ENCODE measurements at regions not wholly inside any gene's neighbourhood (a gene's known extent, or its start where the extent isn't known, plus 50 kb on each side); places are given as distances from the start of the nearest gene placed in this dataset.
"Not testable (repeated sequence)": the region's sequence is repeated elsewhere in the genome, so short reads cannot be mapped to it uniquely, and the experiment has no call there.

GRCh38 chr6:165844801-165845364, 181.8 kb upstream of the PDE10A start:
- H3K4me1 ChIP-seq (ENCODE audit: control insufficient read depth, insufficient read depth, low read length) = peaks cover 51% of the 10 kb centered on the region
- H3K9ac ChIP-seq (ENCODE audit: low read depth, low read length) = no peak overlapping the region
- no peak overlapping the region for H3K4me3 ChIP-seq (ENCODE audit: low read depth, low read length)
- peaks cover 4% of the 10 kb centered on the region for H3K27me3 ChIP-seq (ENCODE audit: control insufficient read depth, insufficient read depth, low read length)
- H3K9me3 ChIP-seq (ENCODE audit: control insufficient read depth, insufficient read depth, low read length) = no peaks in the 10 kb centered on the region
- H3K36me3 ChIP-seq (ENCODE audit: control insufficient read depth, insufficient read depth, low read length) = no peaks in the 10 kb centered on the region
- no peak overlapping the region for H3K27ac ChIP-seq (ENCODE audit: low read depth, low read length)

GRCh38 chr6:165844232-165844631, 181.2 kb upstream of the PDE10A start:
- H3K4me1 ChIP-seq (ENCODE audit: control insufficient read depth, insufficient read depth, low read length) = peaks cover 51% of the 10 kb centered on the region
- H3K4me3 ChIP-seq (ENCODE audit: low read depth, low read length) = no peak overlapping the region
- H3K9me3 ChIP-seq (ENCODE audit: control insufficient read depth, insufficient read depth, low read length) = no peaks in the 10 kb centered on the region
- H3K27ac ChIP-seq (ENCODE audit: low read depth, low read length) = no peak overlapping the region
- no peaks in the 10 kb centered on the region for H3K27me3 ChIP-seq (ENCODE audit: control insufficient read depth, insufficient read depth, low read length)
- H3K36me3 ChIP-seq (ENCODE audit: control insufficient read depth, insufficient read depth, low read length) = no peaks in the 10 kb centered on the region
- no peak overlapping the region for H3K9ac ChIP-seq (ENCODE audit: low read depth, low read length)

GRCh38 chr6:165843568-165844113, 180.6 kb upstream of the PDE10A start:
- H3K36me3 ChIP-seq (ENCODE audit: control insufficient read depth, insufficient read depth, low read length) = no peaks in the 10 kb centered on the region
- H3K9ac ChIP-seq (ENCODE audit: low read depth, low read length) = no peak overlapping the region
- H3K9me3 ChIP-seq (ENCODE audit: control insufficient read depth, insufficient read depth, low read length) = no peaks in the 10 kb centered on the region
- H3K27me3 ChIP-seq (ENCODE audit: control insufficient read depth, insufficient read depth, low read length) = no peaks in the 10 kb centered on the region
- peaks cover 51% of the 10 kb centered on the region for H3K4me1 ChIP-seq (ENCODE audit: control insufficient read depth, insufficient read depth, low read length)
- no peak overlapping the region for H3K4me3 ChIP-seq (ENCODE audit: low read depth, low read length)
- H3K27ac ChIP-seq (ENCODE audit: low read depth, low read length) = no peak overlapping the region

GRCh38 chr6:165843121-165843520, 180.1 kb upstream of the PDE10A start:
- Histone ChIP-seq H3K36me3 (ENCODE audit: control insufficient read depth, insufficient read depth, low read length) (no peaks in the 10 kb centered on the region), H3K27me3 (ENCODE audit: control insufficient read depth, insufficient read depth, low read length) (no peaks in the 10 kb centered on the region), H3K27ac (ENCODE audit: low read depth, low read length) (no peak overlapping the region), H3K9me3 (ENCODE audit: control insufficient read depth, insufficient read depth, low read length) (no peaks in the 10 kb centered on the region), H3K4me1 (ENCODE audit: control insufficient read depth, insufficient read depth, low read length) (peaks cover 51% of the 10 kb centered on the region), H3K4me3 (ENCODE audit: low read depth, low read length) (no peak overlapping the region), H3K9ac (ENCODE audit: low read depth, low read length) (no peak overlapping the region)

- Histone ChIP-seq H3K27me3 (ENCODE audit: control insufficient read depth, insufficient read depth, low read length) (no peaks in the 10 kb centered on the region), H3K27ac (ENCODE audit: low read depth, low read length) (peak overlapping the region; percentile 9), H3K9ac (ENCODE audit: low read depth, low read length) (no peak overlapping the region), H3K9me3 (ENCODE audit: control insufficient read depth, insufficient read depth, low read length) (no peaks in the 10 kb centered on the region), H3K4me1 (ENCODE audit: control insufficient read depth, insufficient read depth, low read length) (peaks cover 47% of the 10 kb centered on the region), H3K36me3 (ENCODE audit: control insufficient read depth, insufficient read depth, low read length) (no peaks in the 10 kb centered on the region), H3K4me3 (ENCODE audit: low read depth, low read length) (no peak overlapping the region)
These were observed 179.4 kb upstream of the PDE10A start for GRCh38 chr6:165842281-165842936.

GRCh38 chr6:165841153-165841558, 178.1 kb upstream of the PDE10A start:
- peaks cover 35% of the 10 kb centered on the region for H3K4me1 ChIP-seq (ENCODE audit: control insufficient read depth, insufficient read depth, low read length)
- H3K27me3 ChIP-seq (ENCODE audit: control insufficient read depth, insufficient read depth, low read length) = no peaks in the 10 kb centered on the region
- H3K9me3 ChIP-seq (ENCODE audit: control insufficient read depth, insufficient read depth, low read length) = no peaks in the 10 kb centered on the region
- H3K9ac ChIP-seq (ENCODE audit: low read depth, low read length) = no peak overlapping the region
- no peak overlapping the region for H3K4me3 ChIP-seq (ENCODE audit: low read depth, low read length)
- H3K36me3 ChIP-seq (ENCODE audit: control insufficient read depth, insufficient read depth, low read length) = no peaks in the 10 kb centered on the region
- H3K27ac ChIP-seq (ENCODE audit: low read depth, low read length) = no peak overlapping the region

GRCh38 chr6:165837948-165838745, 175.1 kb upstream of the PDE10A start:
- Histone ChIP-seq H3K9ac (ENCODE audit: low read depth, low read length) (no peak overlapping the region), H3K36me3 (ENCODE audit: control insufficient read depth, insufficient read depth, low read length) (no peaks in the 10 kb centered on the region), H3K27ac (ENCODE audit: low read depth, low read length) (no peak overlapping the region), H3K27me3 (ENCODE audit: control insufficient read depth, insufficient read depth, low read length) (no peaks in the 10 kb centered on the region; the same call in 1 of the 2 replicates), H3K9me3 (ENCODE audit: control insufficient read depth, insufficient read depth, low read length) (no peaks in the 10 kb centered on the region), H3K4me3 (ENCODE audit: low read depth, low read length) (no peak overlapping the region), H3K4me1 (ENCODE audit: control insufficient read depth, insufficient read depth, low read length) (peaks cover 22% of the 10 kb centered on the region)

- not testable (repeated sequence) for H3K27me3 ChIP-seq (ENCODE audit: control insufficient read depth, insufficient read depth, low read length); H3K36me3 ChIP-seq (ENCODE audit: control insufficient read depth, insufficient read depth, low read length); H3K9me3 ChIP-seq (ENCODE audit: control insufficient read depth, insufficient read depth, low read length); H3K4me3 ChIP-seq (ENCODE audit: low read depth, low read length); H3K27ac ChIP-seq (ENCODE audit: low read depth, low read length); H3K4me1 ChIP-seq (ENCODE audit: control insufficient read depth, insufficient read depth, low read length); H3K9ac ChIP-seq (ENCODE audit: low read depth, low read length)
These were observed 173.6 kb upstream of the PDE10A start for GRCh38 chr6:165836648-165837047.

GRCh38 chr6:165835410-165835851, 172.4 kb upstream of the PDE10A start:
- Histone ChIP-seq H3K9me3 (ENCODE audit: control insufficient read depth, insufficient read depth, low read length) (no peaks in the 10 kb centered on the region), H3K27ac (ENCODE audit: low read depth, low read length) (no peak overlapping the region), H3K4me1 (ENCODE audit: control insufficient read depth, insufficient read depth, low read length) (no peaks in the 10 kb centered on the region), H3K27me3 (ENCODE audit: control insufficient read depth, insufficient read depth, low read length) (no peaks in the 10 kb centered on the region; the same call in 1 of the 2 replicates), H3K4me3 (ENCODE audit: low read depth, low read length) (no peak overlapping the region), H3K36me3 (ENCODE audit: control insufficient read depth, insufficient read depth, low read length) (no peaks in the 10 kb centered on the region), H3K9ac (ENCODE audit: low read depth, low read length) (no peak overlapping the region)

- Histone ChIP-seq H3K27me3 (ENCODE audit: control insufficient read depth, insufficient read depth, low read length) (no peaks in the 10 kb centered on the region; the same call in 1 of the 2 replicates), H3K4me3 (ENCODE audit: low read depth, low read length) (no peak overlapping the region), H3K27ac (ENCODE audit: low read depth, low read length) (no peak overlapping the region), H3K9me3 (ENCODE audit: control insufficient read depth, insufficient read depth, low read length) (no peaks in the 10 kb centered on the region), H3K4me1 (ENCODE audit: control insufficient read depth, insufficient read depth, low read length) (no peaks in the 10 kb centered on the region), H3K9ac (ENCODE audit: low read depth, low read length) (no peak overlapping the region), H3K36me3 (ENCODE audit: control insufficient read depth, insufficient read depth, low read length) (no peaks in the 10 kb centered on the region)
These were observed 171.7 kb upstream of the PDE10A start for GRCh38 chr6:165834613-165835259.
